ENCODE measurements at regions not wholly inside any gene's neighbourhood (a gene's known extent, or its start where the extent isn't known, plus 50 kb on each side); places are given as distances from the start of the nearest gene placed in this dataset.

DNA sequence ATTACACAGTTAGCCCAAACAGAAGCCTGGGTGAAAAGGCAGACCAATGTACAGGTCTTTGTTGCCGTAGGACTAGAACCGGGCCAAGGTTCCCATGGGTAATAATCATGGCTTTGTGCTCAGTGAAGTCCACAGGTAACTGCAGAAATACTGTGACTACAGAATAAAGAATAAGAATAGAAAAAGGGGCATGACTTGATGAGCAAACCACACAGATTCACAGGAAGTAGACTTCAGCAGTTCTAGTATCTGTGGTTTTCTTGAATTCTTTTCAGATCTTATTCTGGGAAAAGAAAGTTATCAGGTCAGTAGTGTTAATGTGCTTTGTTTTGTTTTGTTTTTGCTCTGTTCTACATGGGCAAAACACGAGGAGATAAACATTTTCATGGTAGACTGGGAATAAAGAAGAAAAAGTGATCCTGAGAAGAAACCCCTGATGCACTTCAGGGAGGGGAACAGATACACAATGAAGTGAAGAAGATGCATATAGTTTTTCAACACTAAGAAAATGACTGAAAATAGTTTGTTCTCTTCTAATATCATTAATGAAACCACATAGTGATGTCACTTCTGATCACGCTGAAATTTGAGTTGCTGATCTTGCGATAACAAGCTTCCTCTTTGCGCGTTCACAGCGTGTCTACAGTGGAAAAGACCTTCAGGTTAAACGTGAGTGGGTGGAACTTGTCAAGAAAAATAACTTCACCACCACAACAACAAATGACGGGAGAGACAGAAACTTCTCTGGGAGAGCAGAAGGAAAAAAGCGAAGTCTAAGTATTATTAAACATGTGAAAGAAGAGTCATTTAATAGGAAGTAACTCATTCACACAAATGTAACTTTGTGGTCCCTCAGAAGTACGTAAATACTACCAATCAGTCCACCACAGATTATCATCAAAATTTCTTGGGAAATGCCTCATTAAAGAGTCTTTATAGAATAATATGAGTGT lies 315.8 kb upstream of the SATB1 start:
- H3K9me3 ChIP-seq (ENCODE audit: low read depth): no peaks in the 10 kb centered on the region
- in situ Hi-C loops (cut with MboI): no loop called here
- no peak overlapping the region for H3K4me2 ChIP-seq (ENCODE audit: unreplicated experiment)
- H3K27ac ChIP-seq: no peak overlapping the region
- no peaks in the 10 kb centered on the region for H3K27me3 ChIP-seq (replicated peaks; ENCODE audit: insufficient read depth)
- H3K36me3 ChIP-seq (ENCODE audit: low read depth): no peaks in the 10 kb centered on the region
- 54 to 58% methylated on average over 12 of the region's 12 CpGs for WGBS, 2 experiments (ENCODE audit: low coverage in 1 of 2, low lambda C conversion rate in 2 of 2, missing lambda C conversion rate in 2 of 2)
- H3K9ac ChIP-seq: no peak overlapping the region
- TF ChIP-seq EZH2 (IDR thresholded peaks at IDR 0.05; ENCODE audit: insufficient read depth, poor library complexity, severe bottlenecking) (no peak), EZH2phosphoT487 (IDR thresholded peaks at IDR 0.05; ENCODE audit: insufficient read depth, low read depth) (no peak)
- no peaks in the 10 kb centered on the region for H3K9me2 ChIP-seq (ENCODE audit: insufficient read depth)
- no peaks in the 10 kb centered on the region for H3K79me2 ChIP-seq (ENCODE audit: insufficient read depth)
- no peaks in the 10 kb centered on the region for H4K20me1 ChIP-seq (ENCODE audit: insufficient read depth)
- no peak overlapping the region for H2AFZ ChIP-seq
- no peaks in the 10 kb centered on the region for H3K4me1 ChIP-seq (ENCODE audit: insufficient read depth)
- no peaks in the 10 kb centered on the region for H3F3A ChIP-seq (ENCODE audit: insufficient read depth)
- no peak overlapping the region for H3K4me3 ChIP-seq
- DNase-seq: no peak

DNA sequence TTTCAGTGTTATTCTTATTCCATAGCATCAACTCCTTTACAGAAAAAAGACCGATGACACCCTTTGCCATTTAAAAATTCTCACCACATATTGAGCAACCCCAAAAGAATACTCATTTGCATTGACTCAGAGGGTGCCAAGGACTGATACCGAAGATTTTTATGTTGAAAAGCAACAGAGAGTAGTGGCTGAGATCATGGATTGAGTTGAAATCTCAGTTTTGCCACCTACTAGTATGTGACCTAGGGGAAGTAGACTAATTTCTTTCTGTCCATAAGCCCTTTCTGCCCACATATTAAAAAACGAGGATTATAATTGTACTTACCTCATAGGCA lies 313.9 kb upstream of the SATB1 start:
- H3K4me2 ChIP-seq (ENCODE audit: unreplicated experiment): no peak overlapping the region
- H3F3A ChIP-seq (ENCODE audit: insufficient read depth): no peaks in the 10 kb centered on the region
- H3K4me3 ChIP-seq: no peak overlapping the region
- no peak overlapping the region for H3K27ac ChIP-seq
- H3K9ac ChIP-seq: no peak overlapping the region
- no peak for DNase-seq
- H3K9me3 ChIP-seq (ENCODE audit: low read depth): no peaks in the 10 kb centered on the region
- no peaks in the 10 kb centered on the region for H3K9me2 ChIP-seq (ENCODE audit: insufficient read depth)
- no peak overlapping the region for H2AFZ ChIP-seq
- no peaks in the 10 kb centered on the region for H3K27me3 ChIP-seq (replicated peaks; ENCODE audit: insufficient read depth)
- H3K79me2 ChIP-seq (ENCODE audit: insufficient read depth): no peaks in the 10 kb centered on the region
- no peaks in the 10 kb centered on the region for H3K4me1 ChIP-seq (ENCODE audit: insufficient read depth)
- H3K36me3 ChIP-seq (ENCODE audit: low read depth): no peaks in the 10 kb centered on the region
- no peaks in the 10 kb centered on the region for H4K20me1 ChIP-seq (ENCODE audit: insufficient read depth)
- in situ Hi-C loops (cut with MboI): no loop called here
- TF ChIP-seq EZH2 (IDR thresholded peaks at IDR 0.05; ENCODE audit: insufficient read depth, poor library complexity, severe bottlenecking) (no peak), EZH2phosphoT487 (IDR thresholded peaks at IDR 0.05; ENCODE audit: insufficient read depth, low read depth) (no peak)
- WGBS, 2 experiments (ENCODE audit: low coverage in 1 of 2, low lambda C conversion rate in 2 of 2, missing lambda C conversion rate in 2 of 2): 12 to 17% methylated on average over 3 of the region's 3 CpGs

DNA sequence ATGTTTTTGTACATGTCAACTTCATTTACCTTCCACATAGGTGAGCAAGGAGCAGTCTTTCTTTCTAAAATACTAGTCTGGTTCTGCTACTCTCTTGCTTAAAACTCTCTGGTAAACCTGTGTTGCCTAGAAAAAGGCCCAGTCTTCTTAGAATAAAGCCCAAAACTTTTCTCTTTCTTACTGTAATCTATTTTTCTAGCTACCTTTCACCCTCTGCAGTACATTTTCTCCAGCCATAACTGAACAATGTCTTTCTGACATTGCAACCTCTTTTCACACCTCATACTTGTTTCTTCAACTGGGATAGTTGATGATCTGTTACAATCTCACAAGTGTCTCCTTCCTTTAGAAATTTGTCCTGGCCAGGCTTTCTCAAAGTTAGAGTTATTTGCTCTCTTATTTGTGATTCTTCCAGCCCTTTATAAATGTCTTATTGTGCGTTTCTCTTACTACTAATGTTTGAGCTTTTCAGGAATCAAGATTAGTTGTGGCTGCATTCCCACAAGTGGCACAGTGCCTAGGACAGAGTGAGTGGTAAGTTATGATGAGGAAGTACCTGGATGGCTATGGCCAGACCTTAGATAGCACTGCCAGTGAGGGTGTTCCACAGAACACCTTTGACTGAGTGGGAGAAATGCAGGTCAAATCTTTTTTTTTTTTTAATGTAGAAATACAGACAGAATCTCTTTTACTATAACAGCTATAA lies 313.4 kb upstream of the SATB1 start:
- no peaks in the 10 kb centered on the region for H3K27me3 ChIP-seq (replicated peaks; ENCODE audit: insufficient read depth)
- no peak overlapping the region for H3K27ac ChIP-seq
- H3K4me1 ChIP-seq (ENCODE audit: insufficient read depth): no peaks in the 10 kb centered on the region
- TF ChIP-seq EZH2phosphoT487 (IDR thresholded peaks at IDR 0.05; ENCODE audit: insufficient read depth, low read depth): no peak
- no peak for TF ChIP-seq EZH2 (IDR thresholded peaks at IDR 0.05; ENCODE audit: insufficient read depth, poor library complexity, severe bottlenecking)
- H3F3A ChIP-seq (ENCODE audit: insufficient read depth): no peaks in the 10 kb centered on the region
- no peak overlapping the region for H2AFZ ChIP-seq
- no peak overlapping the region for H3K9ac ChIP-seq
- no peak overlapping the region for H3K4me3 ChIP-seq
- H3K36me3 ChIP-seq (ENCODE audit: low read depth): no peaks in the 10 kb centered on the region
- 25 to 35% methylated on average over 1 of the region's 1 CpG for WGBS, 2 experiments (ENCODE audit: low coverage in 1 of 2, low lambda C conversion rate in 2 of 2, missing lambda C conversion rate in 2 of 2)
- H3K79me2 ChIP-seq (ENCODE audit: insufficient read depth): no peaks in the 10 kb centered on the region
- DNase-seq: no peak
- H3K4me2 ChIP-seq (ENCODE audit: unreplicated experiment): no peak overlapping the region
- H3K9me3 ChIP-seq (ENCODE audit: low read depth): no peaks in the 10 kb centered on the region
- in situ Hi-C loops (cut with MboI): no loop called here
- H4K20me1 ChIP-seq (ENCODE audit: insufficient read depth): no peaks in the 10 kb centered on the region
- no peaks in the 10 kb centered on the region for H3K9me2 ChIP-seq (ENCODE audit: insufficient read depth)

DNA sequence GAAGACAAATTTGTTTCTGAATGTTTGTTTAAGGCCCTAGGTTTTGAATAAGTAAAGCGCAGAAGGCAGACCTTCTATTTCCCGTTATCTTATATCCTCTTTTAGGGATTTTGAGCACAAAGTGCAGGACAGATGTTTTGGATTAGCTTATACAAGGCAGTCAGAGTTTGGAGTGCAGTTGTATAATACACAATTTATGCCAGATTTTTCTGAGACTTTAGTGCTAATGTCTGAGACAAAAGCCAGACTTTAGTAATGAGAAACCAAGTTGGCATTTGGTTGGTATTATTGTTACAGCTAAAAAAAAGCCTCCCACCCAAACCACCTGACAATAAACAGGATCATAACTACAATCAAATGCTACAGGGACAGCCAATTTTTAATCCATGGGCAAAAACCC lies 309.9 kb upstream of the SATB1 start:
- Histone ChIP-seq H3K4me1 (ENCODE audit: insufficient read depth) (no peaks in the 10 kb centered on the region), H3K79me2 (ENCODE audit: insufficient read depth) (no peaks in the 10 kb centered on the region), H3K27me3 (replicated peaks; ENCODE audit: insufficient read depth) (no peaks in the 10 kb centered on the region), H3K4me3 (no peak overlapping the region), H4K20me1 (ENCODE audit: insufficient read depth) (no peaks in the 10 kb centered on the region), H3K36me3 (ENCODE audit: low read depth) (no peaks in the 10 kb centered on the region), H2AFZ (no peak overlapping the region), H3K4me2 (ENCODE audit: unreplicated experiment) (no peak overlapping the region), H3F3A (ENCODE audit: insufficient read depth) (no peaks in the 10 kb centered on the region), H3K9ac (no peak overlapping the region), H3K27ac (no peak overlapping the region), H3K9me3 (ENCODE audit: low read depth) (no peaks in the 10 kb centered on the region), H3K9me2 (ENCODE audit: insufficient read depth) (no peaks in the 10 kb centered on the region)
- in situ Hi-C loops (cut with MboI): no loop called here
- no peak for DNase-seq
- 0 to 4% methylated on average over 2 of the region's 2 CpGs for WGBS, 2 experiments (ENCODE audit: low coverage in 1 of 2, low lambda C conversion rate in 2 of 2, missing lambda C conversion rate in 2 of 2)
- TF ChIP-seq EZH2phosphoT487 (IDR thresholded peaks at IDR 0.05; ENCODE audit: insufficient read depth, low read depth) (no peak), EZH2 (IDR thresholded peaks at IDR 0.05; ENCODE audit: insufficient read depth, poor library complexity, severe bottlenecking) (no peak)

Measured in GM23248 (cell line).